ENCODE measurements at regions not wholly inside any gene's neighbourhood (a gene's known extent, or its start where the extent isn't known, plus 50 kb on each side); places are given as distances from the start of the nearest gene placed in this dataset.

DNA sequence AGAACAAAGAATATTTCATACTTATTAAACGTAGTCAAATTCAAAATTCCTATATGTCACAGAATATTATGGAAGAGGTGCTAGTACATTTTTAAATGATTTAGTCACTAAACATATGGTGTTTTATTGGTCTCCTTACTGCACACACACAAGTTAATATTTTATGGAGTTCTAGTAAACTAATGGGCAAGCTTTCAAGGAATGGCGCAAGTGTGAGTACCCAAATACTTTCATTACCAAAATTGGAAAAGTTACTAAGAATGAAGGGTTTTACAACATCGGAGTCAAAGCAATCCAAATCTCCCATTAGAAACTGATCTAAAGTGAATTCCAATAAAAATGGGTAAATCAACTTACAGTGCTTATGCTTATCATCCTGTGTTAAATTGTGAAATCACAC lies 921.9 kb downstream of the ADGRL2 start:
- no peak for FAIRE-seq
- WGBS (ENCODE audit: insufficient coverage, insufficient replicate concordance, low lambda C conversion rate, missing lambda C conversion rate), result 50% methylated on average over 3 of the region's 3 CpGs
- Histone ChIP-seq H3K4me1 (ENCODE audit: control insufficient read depth, insufficient read depth, low read length) (no peaks in the 10 kb centered on the region), H3K27me3 (replicated peaks in 1 of 2; ENCODE audit: control insufficient read depth in 2 of 2, insufficient read depth in 2 of 2, low read length in 1 of 2) (no peaks in the 10 kb centered on the region), H3K4me2 (ENCODE audit: control insufficient read depth, insufficient read depth) (no peak overlapping the region), H3K79me2 (ENCODE audit: control insufficient read depth, insufficient read depth, low read length) (no peaks in the 10 kb centered on the region), H4K20me1 (ENCODE audit: control insufficient read depth, insufficient read depth) (no peaks in the 10 kb centered on the region), H3K9ac (ENCODE audit: control insufficient read depth, insufficient read depth, low read length) (no peak overlapping the region), H3K27ac (ENCODE audit: control insufficient read depth, insufficient read depth) (no peak overlapping the region), H3K4me3 (no peak overlapping the region), H3K9me3 (replicated peaks; ENCODE audit: control insufficient read depth, insufficient read depth, low read length) (no peaks in the 10 kb centered on the region), H3K36me3 (ENCODE audit: control insufficient read depth in 2 of 2, insufficient read depth in 2 of 2, low read length in 1 of 2) (no peaks in the 10 kb centered on the region), H2AFZ (ENCODE audit: control insufficient read depth, low read depth, low read length) (no peak overlapping the region)
- BruUV-seq (replicated peaks), result no TSS peak
- ChIA-PET CTCF (no interaction called here), SMC1A (ENCODE audit: uncharacterized antibody, unreplicated experiment) (no interaction called here), RAD21 (ENCODE audit: unreplicated experiment) (no interaction called here), POLR2A (no interaction called here)
- intact Hi-C loops (cut with micrococcal nuclease; ENCODE audit: unreplicated experiment) (no loop called here), in situ Hi-C loops (cut with MboI) (no loop called here)
- no peak for DNase-seq (ENCODE audit: low read depth, low spot score)
- ATAC-seq, result no peak
- TF ChIP-seq GATAD2B (conservative IDR thresholded peaks at IDR 0.05; ENCODE audit: low read depth) (no peak), CBX5 (IDR thresholded peaks at IDR 0.05; ENCODE audit: low read depth) (no peak), NR2C1 (IDR thresholded peaks at IDR 0.05) (no peak), TCF12 (IDR thresholded peaks at IDR 0.05; ENCODE audit: low read depth, low read length) (no peak), BCL11A (IDR thresholded peaks at IDR 0.05; ENCODE audit: low read depth, low read length) (no peak), RAD21 (IDR thresholded peaks at IDR 0.05; ENCODE audit: insufficient read depth, low read depth, low read length) (no peak), SMARCA5 (IDR thresholded peaks at IDR 0.05) (no peak), TCF7 (IDR thresholded peaks at IDR 0.05; ENCODE audit: borderline replicate concordance) (no peak), MTA2 (IDR thresholded peaks at IDR 0.05; ENCODE audit: low read depth) (no peak), STAT3 (IDR thresholded peaks at IDR 0.05; ENCODE audit: low read depth, low read length) (no peak), MEF2B (IDR thresholded peaks at IDR 0.05; ENCODE audit: partially characterized antibody, poor library complexity, severe bottlenecking) (no peak), ZNF24 (IDR thresholded peaks at IDR 0.05) (no peak), HDAC6 (IDR thresholded peaks at IDR 0.05; ENCODE audit: unreplicated experiment) (no peak)
- TF ChIP-seq, protein P1, sequence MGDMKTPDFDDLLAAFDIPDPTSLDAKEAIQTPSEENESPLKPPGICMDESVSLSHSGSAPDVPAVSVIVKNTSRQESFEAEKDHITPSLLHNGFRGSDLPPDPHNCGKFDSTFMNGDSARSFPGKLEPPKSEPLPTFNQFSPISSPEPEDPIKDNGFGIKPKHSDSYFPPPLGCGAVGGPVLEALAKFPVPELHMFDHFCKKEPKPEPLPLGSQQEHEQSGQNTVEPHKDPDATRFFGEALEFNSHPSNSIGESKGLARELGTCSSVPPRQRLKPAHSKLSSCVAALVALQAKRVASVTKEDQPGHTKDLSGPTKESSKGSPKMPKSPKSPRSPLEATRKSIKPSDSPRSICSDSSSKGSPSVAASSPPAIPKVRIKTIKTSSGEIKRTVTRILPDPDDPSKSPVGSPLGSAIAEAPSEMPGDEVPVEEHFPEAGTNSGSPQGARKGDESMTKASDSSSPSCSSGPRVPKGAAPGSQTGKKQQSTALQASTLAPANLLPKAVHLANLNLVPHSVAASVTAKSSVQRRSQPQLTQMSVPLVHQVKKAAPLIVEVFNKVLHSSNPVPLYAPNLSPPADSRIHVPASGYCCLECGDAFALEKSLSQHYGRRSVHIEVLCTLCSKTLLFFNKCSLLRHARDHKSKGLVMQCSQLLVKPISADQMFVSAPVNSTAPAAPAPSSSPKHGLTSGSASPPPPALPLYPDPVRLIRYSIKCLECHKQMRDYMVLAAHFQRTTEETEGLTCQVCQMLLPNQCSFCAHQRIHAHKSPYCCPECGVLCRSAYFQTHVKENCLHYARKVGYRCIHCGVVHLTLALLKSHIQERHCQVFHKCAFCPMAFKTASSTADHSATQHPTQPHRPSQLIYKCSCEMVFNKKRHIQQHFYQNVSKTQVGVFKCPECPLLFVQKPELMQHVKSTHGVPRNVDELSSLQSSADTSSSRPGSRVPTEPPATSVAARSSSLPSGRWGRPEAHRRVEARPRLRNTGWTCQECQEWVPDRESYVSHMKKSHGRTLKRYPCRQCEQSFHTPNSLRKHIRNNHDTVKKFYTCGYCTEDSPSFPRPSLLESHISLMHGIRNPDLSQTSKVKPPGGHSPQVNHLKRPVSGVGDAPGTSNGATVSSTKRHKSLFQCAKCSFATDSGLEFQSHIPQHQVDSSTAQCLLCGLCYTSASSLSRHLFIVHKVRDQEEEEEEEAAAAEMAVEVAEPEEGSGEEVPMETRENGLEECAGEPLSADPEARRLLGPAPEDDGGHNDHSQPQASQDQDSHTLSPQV (IDR thresholded peaks at IDR 0.05), result no peak
- TF ChIP-seq, protein P2, sequence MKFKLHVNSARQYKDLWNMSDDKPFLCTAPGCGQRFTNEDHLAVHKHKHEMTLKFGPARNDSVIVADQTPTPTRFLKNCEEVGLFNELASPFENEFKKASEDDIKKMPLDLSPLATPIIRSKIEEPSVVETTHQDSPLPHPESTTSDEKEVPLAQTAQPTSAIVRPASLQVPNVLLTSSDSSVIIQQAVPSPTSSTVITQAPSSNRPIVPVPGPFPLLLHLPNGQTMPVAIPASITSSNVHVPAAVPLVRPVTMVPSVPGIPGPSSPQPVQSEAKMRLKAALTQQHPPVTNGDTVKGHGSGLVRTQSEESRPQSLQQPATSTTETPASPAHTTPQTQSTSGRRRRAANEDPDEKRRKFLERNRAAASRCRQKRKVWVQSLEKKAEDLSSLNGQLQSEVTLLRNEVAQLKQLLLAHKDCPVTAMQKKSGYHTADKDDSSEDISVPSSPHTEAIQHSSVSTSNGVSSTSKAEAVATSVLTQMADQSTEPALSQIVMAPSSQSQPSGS (IDR thresholded peaks at IDR 0.05; ENCODE audit: low read length), result no peak
- TF ChIP-seq, protein P3, sequence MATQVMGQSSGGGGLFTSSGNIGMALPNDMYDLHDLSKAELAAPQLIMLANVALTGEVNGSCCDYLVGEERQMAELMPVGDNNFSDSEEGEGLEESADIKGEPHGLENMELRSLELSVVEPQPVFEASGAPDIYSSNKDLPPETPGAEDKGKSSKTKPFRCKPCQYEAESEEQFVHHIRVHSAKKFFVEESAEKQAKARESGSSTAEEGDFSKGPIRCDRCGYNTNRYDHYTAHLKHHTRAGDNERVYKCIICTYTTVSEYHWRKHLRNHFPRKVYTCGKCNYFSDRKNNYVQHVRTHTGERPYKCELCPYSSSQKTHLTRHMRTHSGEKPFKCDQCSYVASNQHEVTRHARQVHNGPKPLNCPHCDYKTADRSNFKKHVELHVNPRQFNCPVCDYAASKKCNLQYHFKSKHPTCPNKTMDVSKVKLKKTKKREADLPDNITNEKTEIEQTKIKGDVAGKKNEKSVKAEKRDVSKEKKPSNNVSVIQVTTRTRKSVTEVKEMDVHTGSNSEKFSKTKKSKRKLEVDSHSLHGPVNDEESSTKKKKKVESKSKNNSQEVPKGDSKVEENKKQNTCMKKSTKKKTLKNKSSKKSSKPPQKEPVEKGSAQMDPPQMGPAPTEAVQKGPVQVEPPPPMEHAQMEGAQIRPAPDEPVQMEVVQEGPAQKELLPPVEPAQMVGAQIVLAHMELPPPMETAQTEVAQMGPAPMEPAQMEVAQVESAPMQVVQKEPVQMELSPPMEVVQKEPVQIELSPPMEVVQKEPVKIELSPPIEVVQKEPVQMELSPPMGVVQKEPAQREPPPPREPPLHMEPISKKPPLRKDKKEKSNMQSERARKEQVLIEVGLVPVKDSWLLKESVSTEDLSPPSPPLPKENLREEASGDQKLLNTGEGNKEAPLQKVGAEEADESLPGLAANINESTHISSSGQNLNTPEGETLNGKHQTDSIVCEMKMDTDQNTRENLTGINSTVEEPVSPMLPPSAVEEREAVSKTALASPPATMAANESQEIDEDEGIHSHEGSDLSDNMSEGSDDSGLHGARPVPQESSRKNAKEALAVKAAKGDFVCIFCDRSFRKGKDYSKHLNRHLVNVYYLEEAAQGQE (IDR thresholded peaks at IDR 0.05; ENCODE audit: low read depth, low read length), result no peak
- TF ChIP-seq, protein P4, sequence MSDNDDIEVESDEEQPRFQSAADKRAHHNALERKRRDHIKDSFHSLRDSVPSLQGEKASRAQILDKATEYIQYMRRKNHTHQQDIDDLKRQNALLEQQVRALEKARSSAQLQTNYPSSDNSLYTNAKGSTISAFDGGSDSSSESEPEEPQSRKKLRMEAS (IDR thresholded peaks at IDR 0.05; ENCODE audit: low read depth, low read length), result no peak
